ENCODE measurements at regions not wholly inside any gene's neighbourhood (a gene's known extent, or its start where the extent isn't known, plus 50 kb on each side); places are given as distances from the start of the nearest gene placed in this dataset.

- TF ChIP-seq ZFX (IDR thresholded peaks at IDR 0.05) (no peak), CTCF (conservative IDR thresholded peaks at IDR 0.05) (no peak)
- no peak overlapping the region for H3K27ac ChIP-seq
These were observed 145.5 kb upstream of the STMND1 start for GRCh38 chr6:16956361-16956760.

- no peak overlapping the region for H3K27ac ChIP-seq
- TF ChIP-seq ZFX (IDR thresholded peaks at IDR 0.05) (no peak), CTCF (conservative IDR thresholded peaks at IDR 0.05) (no peak)
These were observed 146.0 kb upstream of the STMND1 start for GRCh38 chr6:16955899-16956298.

- TF ChIP-seq ZFX (IDR thresholded peaks at IDR 0.05): no peak
- TF ChIP-seq CTCF (conservative IDR thresholded peaks at IDR 0.05): no peak
- H3K27ac ChIP-seq: no peak overlapping the region
These were observed 147.9 kb upstream of the STMND1 start for GRCh38 chr6:16953905-16954304.

- TF ChIP-seq CTCF (conservative IDR thresholded peaks at IDR 0.05) (no peak), ZFX (IDR thresholded peaks at IDR 0.05) (no peak)
- no peak overlapping the region for H3K27ac ChIP-seq
These were observed 148.4 kb upstream of the STMND1 start for GRCh38 chr6:16953446-16953845.

- TF ChIP-seq CTCF (conservative IDR thresholded peaks at IDR 0.05) (no peak), ZFX (IDR thresholded peaks at IDR 0.05) (no peak)
- no peak overlapping the region for H3K27ac ChIP-seq
These were observed 150.9 kb upstream of the STMND1 start for GRCh38 chr6:16950825-16951495.

GRCh38 chr6:16950302-16950701, 151.5 kb upstream of the STMND1 start:
- H3K27ac ChIP-seq: no peak overlapping the region
- TF ChIP-seq ZFX (IDR thresholded peaks at IDR 0.05) (no peak), CTCF (conservative IDR thresholded peaks at IDR 0.05) (no peak)

GRCh38 chr6:16949716-16950115, 152.1 kb upstream of the STMND1 start:
- TF ChIP-seq CTCF (conservative IDR thresholded peaks at IDR 0.05): no peak
- no peak for TF ChIP-seq ZFX (IDR thresholded peaks at IDR 0.05)
- H3K27ac ChIP-seq: no peak overlapping the region
